ENCODE measurements at regions not wholly inside any gene's neighbourhood (a gene's known extent, or its start where the extent isn't known, plus 50 kb on each side); places are given as distances from the start of the nearest gene placed in this dataset.
"Not testable (repeated sequence)": the region's sequence is repeated elsewhere in the genome, so short reads cannot be mapped to it uniquely, and the experiment has no call there.

GRCh38 chr12:56864318-56864717 lies 69.9 kb downstream of the SDR9C7 start:
- Histone ChIP-seq H3K27me3 (ENCODE audit: control insufficient read depth, low read length) (no peaks in the 10 kb centered on the region), H3K4me1 (ENCODE audit: control insufficient read depth, low read length) (no peaks in the 10 kb centered on the region), H3K4me3 (ENCODE audit: low read length) (no peak overlapping the region), H3K4me2 (ENCODE audit: low read length) (no peak overlapping the region), H3K9me3 (ENCODE audit: control insufficient read depth, insufficient read depth, low read length) (peaks cover 48% of the 10 kb centered on the region), H3F3A (ENCODE audit: control insufficient read depth, insufficient read depth) (no peaks in the 10 kb centered on the region), H3K36me3 (ENCODE audit: control insufficient read depth, low read length) (no peaks in the 10 kb centered on the region), H3K79me2 (ENCODE audit: control insufficient read depth, low read length) (no peaks in the 10 kb centered on the region), H4K20me1 (ENCODE audit: control insufficient read depth, insufficient read depth, low read depth, low read length) (no peaks in the 10 kb centered on the region), H3K27ac (ENCODE audit: low read depth, low read length) (no peak overlapping the region), H3K9me2 (replicated peaks; ENCODE audit: control insufficient read depth, low read length) (no peaks in the 10 kb centered on the region)
- no peak for TF ChIP-seq EZH2phosphoT487 (IDR thresholded peaks at IDR 0.05; ENCODE audit: borderline replicate concordance, low read length)
- TF ChIP-seq CTCF (IDR thresholded peaks at IDR 0.05; ENCODE audit: low read depth, low read length, poor library complexity, severe bottlenecking): no peak

- H3K4me3 ChIP-seq (ENCODE audit: low read length): no peak overlapping the region
- H3K4me1 ChIP-seq (ENCODE audit: control insufficient read depth, low read length): no peaks in the 10 kb centered on the region
- H3K4me2 ChIP-seq (ENCODE audit: low read length): no peak overlapping the region
- no peak for TF ChIP-seq CTCF (IDR thresholded peaks at IDR 0.05; ENCODE audit: low read depth, low read length, poor library complexity, severe bottlenecking)
- no peak for TF ChIP-seq EZH2phosphoT487 (IDR thresholded peaks at IDR 0.05; ENCODE audit: borderline replicate concordance, low read length)
- H3K9me3 ChIP-seq (ENCODE audit: control insufficient read depth, insufficient read depth, low read length): peaks cover 48% of the 10 kb centered on the region
- H3K9me2 ChIP-seq (replicated peaks; ENCODE audit: control insufficient read depth, low read length): no peaks in the 10 kb centered on the region
- no peaks in the 10 kb centered on the region for H3K27me3 ChIP-seq (ENCODE audit: control insufficient read depth, low read length)
- no peaks in the 10 kb centered on the region for H3K79me2 ChIP-seq (ENCODE audit: control insufficient read depth, low read length)
- no peaks in the 10 kb centered on the region for H4K20me1 ChIP-seq (ENCODE audit: control insufficient read depth, insufficient read depth, low read depth, low read length)
- no peaks in the 10 kb centered on the region for H3K36me3 ChIP-seq (ENCODE audit: control insufficient read depth, low read length)
- H3K27ac ChIP-seq (ENCODE audit: low read depth, low read length): no peak overlapping the region
- no peaks in the 10 kb centered on the region for H3F3A ChIP-seq (ENCODE audit: control insufficient read depth, insufficient read depth)
Observed at GRCh38 chr12:56863789-56864188, 70.4 kb downstream of the SDR9C7 start.

GRCh38 chr12:56862264-56862663 lies 71.9 kb downstream of the SDR9C7 start:
- Histone ChIP-seq H3K4me2 (ENCODE audit: low read length) (no peak overlapping the region), H3K9me3 (ENCODE audit: control insufficient read depth, insufficient read depth, low read length) (peaks cover 45% of the 10 kb centered on the region), H3K9me2 (replicated peaks; ENCODE audit: control insufficient read depth, low read length) (no peaks in the 10 kb centered on the region), H3K4me1 (ENCODE audit: control insufficient read depth, low read length) (no peaks in the 10 kb centered on the region), H3K27me3 (ENCODE audit: control insufficient read depth, low read length) (no peaks in the 10 kb centered on the region), H3K4me3 (ENCODE audit: low read length) (no peak overlapping the region), H3K36me3 (ENCODE audit: control insufficient read depth, low read length) (no peaks in the 10 kb centered on the region), H4K20me1 (ENCODE audit: control insufficient read depth, insufficient read depth, low read depth, low read length) (no peaks in the 10 kb centered on the region), H3K79me2 (ENCODE audit: control insufficient read depth, low read length) (no peaks in the 10 kb centered on the region), H3K27ac (ENCODE audit: low read depth, low read length) (no peak overlapping the region), H3F3A (ENCODE audit: control insufficient read depth, insufficient read depth) (no peaks in the 10 kb centered on the region)
- no peak for TF ChIP-seq EZH2phosphoT487 (IDR thresholded peaks at IDR 0.05; ENCODE audit: borderline replicate concordance, low read length)
- TF ChIP-seq CTCF (IDR thresholded peaks at IDR 0.05; ENCODE audit: low read depth, low read length, poor library complexity, severe bottlenecking): no peak

- H3F3A ChIP-seq (ENCODE audit: control insufficient read depth, insufficient read depth); H4K20me1 ChIP-seq (ENCODE audit: control insufficient read depth, insufficient read depth, low read depth, low read length); H3K27me3 ChIP-seq (ENCODE audit: control insufficient read depth, low read length); H3K27ac ChIP-seq (ENCODE audit: low read depth, low read length); H3K79me2 ChIP-seq (ENCODE audit: control insufficient read depth, low read length); H3K4me2 ChIP-seq (ENCODE audit: low read length); H3K9me3 ChIP-seq (ENCODE audit: control insufficient read depth, insufficient read depth, low read length); H3K9me2 ChIP-seq (replicated peaks; ENCODE audit: control insufficient read depth, low read length); H3K4me3 ChIP-seq (ENCODE audit: low read length); H3K36me3 ChIP-seq (ENCODE audit: control insufficient read depth, low read length); H3K4me1 ChIP-seq (ENCODE audit: control insufficient read depth, low read length): not testable (repeated sequence)
Observed at GRCh38 chr12:56853392-56853978, 80.7 kb downstream of the SDR9C7 start.
